ENCODE measurements at regions not wholly inside any gene's neighbourhood (a gene's known extent, or its start where the extent isn't known, plus 50 kb on each side); places are given as distances from the start of the nearest gene placed in this dataset.

DNA sequence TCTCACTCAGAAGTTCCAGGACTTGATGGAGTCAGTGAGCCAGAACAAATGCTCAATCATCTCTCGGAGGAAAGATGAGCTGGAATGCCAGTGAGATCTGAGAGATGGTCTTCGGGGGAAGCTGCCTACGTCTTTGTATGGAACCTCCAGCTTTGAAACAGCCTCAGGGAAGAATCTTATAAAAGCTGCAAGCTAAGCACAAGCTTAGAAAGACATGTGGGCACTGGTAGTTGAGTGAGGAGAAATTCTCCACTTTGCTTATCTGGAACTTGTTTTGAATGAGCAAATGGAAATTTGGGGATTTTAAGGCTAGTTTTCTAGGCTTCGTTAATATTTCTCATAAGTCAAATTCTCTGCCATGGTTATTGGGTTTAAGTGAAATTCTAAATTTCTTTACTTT, 594.4 kb downstream of the QKI start:
- TF ChIP-seq, protein P1, sequence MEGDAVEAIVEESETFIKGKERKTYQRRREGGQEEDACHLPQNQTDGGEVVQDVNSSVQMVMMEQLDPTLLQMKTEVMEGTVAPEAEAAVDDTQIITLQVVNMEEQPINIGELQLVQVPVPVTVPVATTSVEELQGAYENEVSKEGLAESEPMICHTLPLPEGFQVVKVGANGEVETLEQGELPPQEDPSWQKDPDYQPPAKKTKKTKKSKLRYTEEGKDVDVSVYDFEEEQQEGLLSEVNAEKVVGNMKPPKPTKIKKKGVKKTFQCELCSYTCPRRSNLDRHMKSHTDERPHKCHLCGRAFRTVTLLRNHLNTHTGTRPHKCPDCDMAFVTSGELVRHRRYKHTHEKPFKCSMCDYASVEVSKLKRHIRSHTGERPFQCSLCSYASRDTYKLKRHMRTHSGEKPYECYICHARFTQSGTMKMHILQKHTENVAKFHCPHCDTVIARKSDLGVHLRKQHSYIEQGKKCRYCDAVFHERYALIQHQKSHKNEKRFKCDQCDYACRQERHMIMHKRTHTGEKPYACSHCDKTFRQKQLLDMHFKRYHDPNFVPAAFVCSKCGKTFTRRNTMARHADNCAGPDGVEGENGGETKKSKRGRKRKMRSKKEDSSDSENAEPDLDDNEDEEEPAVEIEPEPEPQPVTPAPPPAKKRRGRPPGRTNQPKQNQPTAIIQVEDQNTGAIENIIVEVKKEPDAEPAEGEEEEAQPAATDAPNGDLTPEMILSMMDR (IDR thresholded peaks at IDR 0.05): no peak
- TF ChIP-seq POLR2A (IDR thresholded peaks at IDR 0.05): no peak
